Stomach (tissue), 4 donors: ENCODE measurements at regions not wholly inside any gene's neighbourhood (a gene's known extent, or its start where the extent isn't known, plus 50 kb on each side); places are given as distances from the start of the nearest gene placed in this dataset.

Experiments
- POLR2A ChIP-seq, 4 donors: fragments of 450-650 bp; IDR thresholded peaks; one replicate each; pipeline ENCODE4 v1.6.1; 2016; ENCODE audit warnings: antibody characterized with exemption in 4 of 4, control low read depth in 2 of 4, mild to moderate bottlenecking in 1 of 4, moderate library complexity in 1 of 4
- TF ChIP-seq, protein P1 (sequence below), 7 experiments: fragments of 450-650 bp in 4 of 7; fragments of 200-600 bp in 3 of 7; sonication (generic) in 3 of 7; IDR thresholded peaks; one replicate each; pipeline ENCODE4 v1.5.1; 2016 to 2019; ENCODE audit warnings: antibody characterized with exemption in 7 of 7, control low read depth in 2 of 7, mild to moderate bottlenecking in 1 of 7

GRCh38 chr11:116536416-116536815, 236.4 kb downstream of the BUD13 start:
- TF ChIP-seq, protein P1, sequence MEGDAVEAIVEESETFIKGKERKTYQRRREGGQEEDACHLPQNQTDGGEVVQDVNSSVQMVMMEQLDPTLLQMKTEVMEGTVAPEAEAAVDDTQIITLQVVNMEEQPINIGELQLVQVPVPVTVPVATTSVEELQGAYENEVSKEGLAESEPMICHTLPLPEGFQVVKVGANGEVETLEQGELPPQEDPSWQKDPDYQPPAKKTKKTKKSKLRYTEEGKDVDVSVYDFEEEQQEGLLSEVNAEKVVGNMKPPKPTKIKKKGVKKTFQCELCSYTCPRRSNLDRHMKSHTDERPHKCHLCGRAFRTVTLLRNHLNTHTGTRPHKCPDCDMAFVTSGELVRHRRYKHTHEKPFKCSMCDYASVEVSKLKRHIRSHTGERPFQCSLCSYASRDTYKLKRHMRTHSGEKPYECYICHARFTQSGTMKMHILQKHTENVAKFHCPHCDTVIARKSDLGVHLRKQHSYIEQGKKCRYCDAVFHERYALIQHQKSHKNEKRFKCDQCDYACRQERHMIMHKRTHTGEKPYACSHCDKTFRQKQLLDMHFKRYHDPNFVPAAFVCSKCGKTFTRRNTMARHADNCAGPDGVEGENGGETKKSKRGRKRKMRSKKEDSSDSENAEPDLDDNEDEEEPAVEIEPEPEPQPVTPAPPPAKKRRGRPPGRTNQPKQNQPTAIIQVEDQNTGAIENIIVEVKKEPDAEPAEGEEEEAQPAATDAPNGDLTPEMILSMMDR (IDR thresholded peaks at IDR 0.05), result no peak
- no peak for TF ChIP-seq POLR2A (IDR thresholded peaks at IDR 0.05)
